ENCODE measurements at regions not wholly inside any gene's neighbourhood (a gene's known extent, or its start where the extent isn't known, plus 50 kb on each side); places are given as distances from the start of the nearest gene placed in this dataset.

DNA sequence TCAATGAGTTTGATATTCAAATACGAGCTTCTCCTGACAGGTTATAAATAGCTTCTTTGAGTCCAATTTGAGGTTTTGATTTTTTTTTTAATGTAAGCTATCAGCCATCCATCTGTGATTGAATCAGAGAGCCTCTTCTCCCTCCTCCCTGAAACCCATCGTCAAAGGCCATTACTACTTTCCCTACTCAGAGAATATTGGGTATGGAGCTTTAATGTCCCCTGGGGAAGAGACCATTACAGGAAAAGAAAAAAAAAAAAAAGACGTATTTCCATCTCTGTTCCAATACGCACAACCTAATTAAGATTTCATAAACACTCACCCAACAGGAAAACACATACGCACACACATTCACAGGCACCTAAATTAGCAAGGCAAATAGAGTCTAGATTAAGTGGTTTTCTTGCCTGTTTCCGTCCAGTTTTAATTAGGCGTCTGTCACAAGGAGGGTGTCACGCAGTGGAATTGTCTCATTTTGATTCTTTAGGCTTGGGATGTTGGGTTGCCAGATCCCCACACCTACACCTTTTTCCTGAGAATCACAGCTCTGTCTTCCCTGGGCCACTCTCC, 194.3 kb upstream of the RPL38 start:
- no peak overlapping the region for H3K4me2 ChIP-seq (ENCODE audit: low read length)
- H3K9me3 ChIP-seq (ENCODE audit: low read length) = no peaks in the 10 kb centered on the region
- no peaks in the 10 kb centered on the region for H3K36me3 ChIP-seq (ENCODE audit: insufficient read depth, low read length)
- H3K4me1 ChIP-seq (ENCODE audit: insufficient read depth, low read length, severe bottlenecking) = no peaks in the 10 kb centered on the region
- no peaks in the 10 kb centered on the region for H3K9me2 ChIP-seq (ENCODE audit: low read depth, low read length)
- H4K20me1 ChIP-seq (ENCODE audit: insufficient read depth, low read length) = no peaks in the 10 kb centered on the region
- no peak overlapping the region for H3K9ac ChIP-seq (ENCODE audit: low read length)
- no peaks in the 10 kb centered on the region for H3F3A ChIP-seq (ENCODE audit: insufficient read depth, low read length)
- no peak overlapping the region for H2AFZ ChIP-seq (ENCODE audit: low read length)
- no peak overlapping the region for H3K27ac ChIP-seq (ENCODE audit: low read depth, low read length, poor library complexity, severe bottlenecking)
- H3K79me2 ChIP-seq (ENCODE audit: insufficient read depth, low read length) = no peaks in the 10 kb centered on the region
- TF ChIP-seq EZH2 (IDR thresholded peaks at IDR 0.05; ENCODE audit: borderline replicate concordance, low read length) = no peak
- TF ChIP-seq, protein P1, sequence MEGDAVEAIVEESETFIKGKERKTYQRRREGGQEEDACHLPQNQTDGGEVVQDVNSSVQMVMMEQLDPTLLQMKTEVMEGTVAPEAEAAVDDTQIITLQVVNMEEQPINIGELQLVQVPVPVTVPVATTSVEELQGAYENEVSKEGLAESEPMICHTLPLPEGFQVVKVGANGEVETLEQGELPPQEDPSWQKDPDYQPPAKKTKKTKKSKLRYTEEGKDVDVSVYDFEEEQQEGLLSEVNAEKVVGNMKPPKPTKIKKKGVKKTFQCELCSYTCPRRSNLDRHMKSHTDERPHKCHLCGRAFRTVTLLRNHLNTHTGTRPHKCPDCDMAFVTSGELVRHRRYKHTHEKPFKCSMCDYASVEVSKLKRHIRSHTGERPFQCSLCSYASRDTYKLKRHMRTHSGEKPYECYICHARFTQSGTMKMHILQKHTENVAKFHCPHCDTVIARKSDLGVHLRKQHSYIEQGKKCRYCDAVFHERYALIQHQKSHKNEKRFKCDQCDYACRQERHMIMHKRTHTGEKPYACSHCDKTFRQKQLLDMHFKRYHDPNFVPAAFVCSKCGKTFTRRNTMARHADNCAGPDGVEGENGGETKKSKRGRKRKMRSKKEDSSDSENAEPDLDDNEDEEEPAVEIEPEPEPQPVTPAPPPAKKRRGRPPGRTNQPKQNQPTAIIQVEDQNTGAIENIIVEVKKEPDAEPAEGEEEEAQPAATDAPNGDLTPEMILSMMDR (IDR thresholded peaks at IDR 0.05; ENCODE audit: low read length) = no peak
- H3K27me3 ChIP-seq (ENCODE audit: insufficient read depth, low read length) = no peaks in the 10 kb centered on the region
- H3K4me3 ChIP-seq (ENCODE audit: low read depth, low read length, poor library complexity, severe bottlenecking) = no peak overlapping the region

- H3K27ac ChIP-seq (ENCODE audit: low read depth, low read length, poor library complexity, severe bottlenecking) = no peak overlapping the region
- H3K27me3 ChIP-seq (ENCODE audit: insufficient read depth, low read length) = no peaks in the 10 kb centered on the region
- H3K4me2 ChIP-seq (ENCODE audit: low read length) = no peak overlapping the region
These were observed 192.6 kb upstream of the RPL38 start for GRCh38 chr17:74010903-74011302.

GRCh38 chr17:74011966-74012365, 191.5 kb upstream of the RPL38 start:
- Histone ChIP-seq H3K36me3 (ENCODE audit: insufficient read depth, low read length) (no peaks in the 10 kb centered on the region), H4K20me1 (ENCODE audit: insufficient read depth, low read length) (no peaks in the 10 kb centered on the region), H3K9me2 (ENCODE audit: low read depth, low read length) (no peaks in the 10 kb centered on the region), H3K79me2 (ENCODE audit: insufficient read depth, low read length) (no peaks in the 10 kb centered on the region), H3K27ac (ENCODE audit: low read depth, low read length, poor library complexity, severe bottlenecking) (no peak overlapping the region), H3K9me3 (ENCODE audit: low read length) (no peaks in the 10 kb centered on the region), H3K4me2 (ENCODE audit: low read length) (no peak overlapping the region), H3K9ac (ENCODE audit: low read length) (no peak overlapping the region), H3F3A (ENCODE audit: insufficient read depth, low read length) (no peaks in the 10 kb centered on the region), H2AFZ (ENCODE audit: low read length) (no peak overlapping the region), H3K4me1 (ENCODE audit: insufficient read depth, low read length, severe bottlenecking) (no peaks in the 10 kb centered on the region), H3K4me3 (ENCODE audit: low read depth, low read length, poor library complexity, severe bottlenecking) (no peak overlapping the region), H3K27me3 (ENCODE audit: insufficient read depth, low read length) (peaks cover under 1% of the 10 kb centered on the region; the same call in 1 of the 2 replicates)
- TF ChIP-seq EZH2 (IDR thresholded peaks at IDR 0.05; ENCODE audit: borderline replicate concordance, low read length) = no peak
- TF ChIP-seq, protein P1 (IDR thresholded peaks at IDR 0.05; ENCODE audit: low read length) = no peak

More at GRCh38 chr17:74010903-74011302, 192.6 kb upstream of the RPL38 start:
- no peaks in the 10 kb centered on the region for H3K79me2 ChIP-seq (ENCODE audit: insufficient read depth, low read length)
- no peak overlapping the region for H3K9ac ChIP-seq (ENCODE audit: low read length)
- no peaks in the 10 kb centered on the region for H3K4me1 ChIP-seq (ENCODE audit: insufficient read depth, low read length, severe bottlenecking)
- no peak overlapping the region for H2AFZ ChIP-seq (ENCODE audit: low read length)
- H3K4me3 ChIP-seq (ENCODE audit: low read depth, low read length, poor library complexity, severe bottlenecking) = no peak overlapping the region
- H3K9me3 ChIP-seq (ENCODE audit: low read length) = no peaks in the 10 kb centered on the region
- H3K9me2 ChIP-seq (ENCODE audit: low read depth, low read length) = no peaks in the 10 kb centered on the region
- H3F3A ChIP-seq (ENCODE audit: insufficient read depth, low read length) = no peaks in the 10 kb centered on the region
- no peak for TF ChIP-seq EZH2 (IDR thresholded peaks at IDR 0.05; ENCODE audit: borderline replicate concordance, low read length)
- TF ChIP-seq, protein P1 (IDR thresholded peaks at IDR 0.05; ENCODE audit: low read length) = no peak
- no peaks in the 10 kb centered on the region for H4K20me1 ChIP-seq (ENCODE audit: insufficient read depth, low read length)
- H3K36me3 ChIP-seq (ENCODE audit: insufficient read depth, low read length) = no peaks in the 10 kb centered on the region

All from OCI-LY1 (cell line).